ENCODE measurements at regions not wholly inside any gene's neighbourhood (a gene's known extent, or its start where the extent isn't known, plus 50 kb on each side); places are given as distances from the start of the nearest gene placed in this dataset.

DNA sequence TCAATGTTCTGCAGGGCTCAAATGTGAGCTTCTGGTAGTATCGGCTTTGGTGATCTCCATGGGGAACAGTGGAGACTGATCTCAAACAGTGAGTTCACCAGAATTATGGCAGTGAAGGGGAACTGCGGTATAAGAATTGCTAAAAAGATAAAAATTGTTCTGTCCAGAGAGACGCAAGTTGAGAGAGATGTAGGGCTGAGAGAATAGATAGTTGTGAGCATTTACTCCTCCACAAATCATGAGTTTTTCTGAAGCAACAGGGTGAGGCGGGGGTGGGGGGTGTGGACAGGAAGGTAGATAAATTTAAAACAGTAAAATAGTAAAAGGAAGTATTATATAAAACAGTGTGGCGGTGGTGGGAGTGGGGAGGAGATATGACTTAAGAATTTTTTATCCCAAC lies 98.6 kb upstream of the NEDD9 start:
- Histone ChIP-seq H3K4me3 (no peak overlapping the region), H3K4me1 (ENCODE audit: control insufficient read depth in 5 of 5, insufficient read depth in 5 of 5, low read length in 5 of 5) (peaks cover 0 to 8% (median 0%) of the 10 kb centered on the region in 5 donors), H3K27ac (ENCODE audit: low read depth in 1 of 2, low read length in 1 of 2) (no peak overlapping the region), H3K9me3 (ENCODE audit: control insufficient read depth in 4 of 4, insufficient read depth in 3 of 4, low read length in 3 of 4) (no peaks in the 10 kb centered on the region), H3K36me3 (ENCODE audit: control insufficient read depth in 4 of 4, insufficient read depth in 4 of 4, low read length in 4 of 4) (peaks cover 0 to 2% (median 0%) of the 10 kb centered on the region in 4 donors), H3K9ac (ENCODE audit: insufficient read depth in 1 of 2, low read length in 2 of 2) (no peak overlapping the region), H3K27me3 (ENCODE audit: control insufficient read depth in 3 of 3, insufficient read depth in 3 of 3, low read length in 2 of 3) (no peaks in the 10 kb centered on the region)
- DNase-seq (no peak), ATAC-seq (ENCODE audit: insufficient read depth, low FRiP score) (peak; percentile 27)
- 45 to 59% methylated on average over 5 of the region's 5 CpGs for WGBS, 2 donors
- TF ChIP-seq, protein P1, sequence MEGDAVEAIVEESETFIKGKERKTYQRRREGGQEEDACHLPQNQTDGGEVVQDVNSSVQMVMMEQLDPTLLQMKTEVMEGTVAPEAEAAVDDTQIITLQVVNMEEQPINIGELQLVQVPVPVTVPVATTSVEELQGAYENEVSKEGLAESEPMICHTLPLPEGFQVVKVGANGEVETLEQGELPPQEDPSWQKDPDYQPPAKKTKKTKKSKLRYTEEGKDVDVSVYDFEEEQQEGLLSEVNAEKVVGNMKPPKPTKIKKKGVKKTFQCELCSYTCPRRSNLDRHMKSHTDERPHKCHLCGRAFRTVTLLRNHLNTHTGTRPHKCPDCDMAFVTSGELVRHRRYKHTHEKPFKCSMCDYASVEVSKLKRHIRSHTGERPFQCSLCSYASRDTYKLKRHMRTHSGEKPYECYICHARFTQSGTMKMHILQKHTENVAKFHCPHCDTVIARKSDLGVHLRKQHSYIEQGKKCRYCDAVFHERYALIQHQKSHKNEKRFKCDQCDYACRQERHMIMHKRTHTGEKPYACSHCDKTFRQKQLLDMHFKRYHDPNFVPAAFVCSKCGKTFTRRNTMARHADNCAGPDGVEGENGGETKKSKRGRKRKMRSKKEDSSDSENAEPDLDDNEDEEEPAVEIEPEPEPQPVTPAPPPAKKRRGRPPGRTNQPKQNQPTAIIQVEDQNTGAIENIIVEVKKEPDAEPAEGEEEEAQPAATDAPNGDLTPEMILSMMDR (IDR thresholded peaks at IDR 0.05; ENCODE audit: control extremely low read depth, extremely low read depth): no peak

DNA sequence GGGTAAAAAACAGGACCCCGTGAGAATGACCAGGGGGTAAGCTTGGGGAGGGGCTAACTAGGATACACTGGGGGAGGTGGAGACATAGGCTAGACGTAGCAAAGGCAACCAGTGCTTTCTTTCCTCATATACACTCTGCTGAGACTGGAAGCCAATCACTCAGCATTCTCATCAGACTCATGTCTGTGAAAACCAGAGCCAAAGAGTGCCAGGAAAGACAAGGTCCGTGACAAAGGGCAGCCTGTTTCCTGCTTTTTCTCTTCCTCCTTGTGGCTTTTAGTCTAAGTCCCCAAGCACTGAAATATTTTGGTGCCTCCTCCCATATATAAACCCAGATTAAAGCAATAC lies 97.9 kb upstream of the NEDD9 start:
- DNase-seq (peak in 1 of 3 donors; percentile 44), ATAC-seq (ENCODE audit: insufficient read depth, low FRiP score) (peak; percentile 7)
- H3K4me3 ChIP-seq: no peak overlapping the region
- no peaks in the 10 kb centered on the region for H3K27me3 ChIP-seq (ENCODE audit: control insufficient read depth in 3 of 3, insufficient read depth in 3 of 3, low read length in 2 of 3)
- peaks cover 0 to 2% (median 0%) of the 10 kb centered on the region in 4 donors for H3K36me3 ChIP-seq (ENCODE audit: control insufficient read depth in 4 of 4, insufficient read depth in 4 of 4, low read length in 4 of 4)
- peaks cover 0 to 8% (median 0%) of the 10 kb centered on the region in 5 donors for H3K4me1 ChIP-seq (ENCODE audit: control insufficient read depth in 5 of 5, insufficient read depth in 5 of 5, low read length in 5 of 5)
- 21 to 49% methylated on average over 3 of the region's 3 CpGs for WGBS, 2 donors
- H3K9ac ChIP-seq (ENCODE audit: insufficient read depth in 1 of 2, low read length in 2 of 2): no peak overlapping the region
- H3K27ac ChIP-seq (ENCODE audit: low read depth in 1 of 2, low read length in 1 of 2): peak overlapping the region in 1 of 2 donors; percentile 58
- TF ChIP-seq, protein P1 (IDR thresholded peaks at IDR 0.05; ENCODE audit: control extremely low read depth, extremely low read depth): no peak
- no peaks in the 10 kb centered on the region for H3K9me3 ChIP-seq (ENCODE audit: control insufficient read depth in 4 of 4, insufficient read depth in 3 of 4, low read length in 3 of 4)

DNA sequence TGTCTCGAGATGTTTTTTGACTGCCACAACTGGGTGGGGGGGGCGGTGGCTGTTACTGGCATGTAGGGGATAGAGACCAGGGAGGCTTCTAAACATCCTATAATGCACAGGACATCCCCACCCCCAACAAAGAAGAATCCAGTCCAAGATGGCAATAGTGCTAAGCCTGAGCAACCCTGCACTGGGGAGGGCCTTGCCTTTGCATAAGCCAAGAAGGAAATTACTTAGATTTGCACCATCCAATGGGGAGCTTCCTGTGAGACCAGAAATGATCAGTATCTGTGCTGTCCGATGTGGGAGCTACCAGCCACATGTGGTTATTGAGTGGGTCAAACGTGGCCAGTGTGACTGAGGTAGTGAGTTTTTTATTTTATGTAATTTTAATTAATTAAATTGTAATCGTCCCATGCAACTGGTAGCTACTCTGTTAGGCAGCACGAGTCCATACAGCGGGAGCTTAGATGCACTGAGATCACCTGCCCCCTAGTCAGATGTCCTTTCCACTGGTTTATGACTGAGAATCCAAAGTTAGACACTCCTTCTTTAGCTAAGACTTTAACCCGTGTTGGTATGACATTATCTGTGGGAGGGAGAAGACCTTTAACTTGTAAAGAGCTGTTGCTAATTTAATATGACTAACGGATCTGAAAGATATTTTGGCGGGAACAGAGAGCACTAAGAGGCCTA lies 97.4 kb upstream of the NEDD9 start:
- TF ChIP-seq, protein P1 (IDR thresholded peaks at IDR 0.05; ENCODE audit: control extremely low read depth, extremely low read depth): no peak
- no peak overlapping the region for H3K4me3 ChIP-seq
- peak overlapping the region in 1 of 2 donors; percentile 58 for H3K27ac ChIP-seq (ENCODE audit: low read depth in 1 of 2, low read length in 1 of 2)
- H3K36me3 ChIP-seq (ENCODE audit: control insufficient read depth in 4 of 4, insufficient read depth in 4 of 4, low read length in 4 of 4): peaks cover 0 to 2% (median 0%) of the 10 kb centered on the region in 4 donors
- H3K4me1 ChIP-seq (ENCODE audit: control insufficient read depth in 5 of 5, insufficient read depth in 5 of 5, low read length in 5 of 5): peaks cover 0 to 8% (median 0%) of the 10 kb centered on the region in 5 donors
- H3K9me3 ChIP-seq (ENCODE audit: control insufficient read depth in 4 of 4, insufficient read depth in 3 of 4, low read length in 3 of 4): no peaks in the 10 kb centered on the region
- DNase-seq (no peak), ATAC-seq (ENCODE audit: insufficient read depth, low FRiP score) (no peak)
- H3K27me3 ChIP-seq (ENCODE audit: control insufficient read depth in 3 of 3, insufficient read depth in 3 of 3, low read length in 2 of 3): no peaks in the 10 kb centered on the region
- 67 to 73% methylated on average over 10 of the region's 10 CpGs for WGBS, 2 donors
- H3K9ac ChIP-seq (ENCODE audit: insufficient read depth in 1 of 2, low read length in 2 of 2): no peak overlapping the region
